ENCODE measurements at regions not wholly inside any gene's neighbourhood (a gene's known extent, or its start where the extent isn't known, plus 50 kb on each side); places are given as distances from the start of the nearest gene placed in this dataset.

DNA sequence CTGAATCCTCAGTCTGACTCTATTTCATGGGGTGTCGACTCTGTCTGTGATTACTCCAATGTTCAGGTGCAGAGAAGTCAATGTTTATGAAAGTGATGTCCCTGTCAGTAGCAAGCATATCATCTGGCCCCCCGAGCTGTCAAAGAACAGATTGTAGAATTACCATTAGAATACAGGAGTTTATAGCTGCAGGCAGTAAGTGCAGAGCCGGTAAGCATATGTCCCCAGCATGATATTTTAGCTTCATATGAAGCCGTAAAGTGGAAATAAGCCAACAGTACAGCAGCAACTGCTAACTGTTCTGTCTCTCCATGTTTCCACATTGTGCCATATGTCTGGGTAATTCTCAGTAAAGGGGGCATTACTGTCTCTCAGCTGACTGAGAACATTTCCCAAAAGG, 541.8 kb downstream of the SOX11 start:
- no peaks in the 10 kb centered on the region for H3K9me2 ChIP-seq (replicated peaks; ENCODE audit: low read depth, low read length)
- H3K9me3 ChIP-seq (ENCODE audit: insufficient read depth, low read depth, low read length): no peaks in the 10 kb centered on the region
- H3K9ac ChIP-seq (ENCODE audit: low read depth, low read length, poor library complexity, severe bottlenecking): no peak overlapping the region
- TF ChIP-seq, protein P1, sequence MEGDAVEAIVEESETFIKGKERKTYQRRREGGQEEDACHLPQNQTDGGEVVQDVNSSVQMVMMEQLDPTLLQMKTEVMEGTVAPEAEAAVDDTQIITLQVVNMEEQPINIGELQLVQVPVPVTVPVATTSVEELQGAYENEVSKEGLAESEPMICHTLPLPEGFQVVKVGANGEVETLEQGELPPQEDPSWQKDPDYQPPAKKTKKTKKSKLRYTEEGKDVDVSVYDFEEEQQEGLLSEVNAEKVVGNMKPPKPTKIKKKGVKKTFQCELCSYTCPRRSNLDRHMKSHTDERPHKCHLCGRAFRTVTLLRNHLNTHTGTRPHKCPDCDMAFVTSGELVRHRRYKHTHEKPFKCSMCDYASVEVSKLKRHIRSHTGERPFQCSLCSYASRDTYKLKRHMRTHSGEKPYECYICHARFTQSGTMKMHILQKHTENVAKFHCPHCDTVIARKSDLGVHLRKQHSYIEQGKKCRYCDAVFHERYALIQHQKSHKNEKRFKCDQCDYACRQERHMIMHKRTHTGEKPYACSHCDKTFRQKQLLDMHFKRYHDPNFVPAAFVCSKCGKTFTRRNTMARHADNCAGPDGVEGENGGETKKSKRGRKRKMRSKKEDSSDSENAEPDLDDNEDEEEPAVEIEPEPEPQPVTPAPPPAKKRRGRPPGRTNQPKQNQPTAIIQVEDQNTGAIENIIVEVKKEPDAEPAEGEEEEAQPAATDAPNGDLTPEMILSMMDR (conservative IDR thresholded peaks at IDR 0.05; ENCODE audit: low read length): no peak
- no peak for TF ChIP-seq EZH2phosphoT487 (IDR thresholded peaks at IDR 0.05; ENCODE audit: borderline replicate concordance)
- H3K4me1 ChIP-seq (ENCODE audit: insufficient read depth, low read length, poor library complexity, severe bottlenecking): no peaks in the 10 kb centered on the region
- no peaks in the 10 kb centered on the region for H3K36me3 ChIP-seq (ENCODE audit: insufficient read depth, low read length)
- no peak overlapping the region for H2AFZ ChIP-seq (ENCODE audit: low read length)
- H3K27me3 ChIP-seq (ENCODE audit: insufficient read depth, low read length, poor library complexity, severe bottlenecking): no peaks in the 10 kb centered on the region
- H3F3A ChIP-seq (ENCODE audit: low read depth): no peaks in the 10 kb centered on the region
- H4K20me1 ChIP-seq (ENCODE audit: insufficient read depth, low read length, poor library complexity, severe bottlenecking): no peaks in the 10 kb centered on the region
- no peak overlapping the region for H3K4me3 ChIP-seq (ENCODE audit: low read length, poor library complexity, severe bottlenecking)
- no peak overlapping the region for H3K4me2 ChIP-seq (ENCODE audit: low read depth, low read length, poor library complexity, severe bottlenecking)
- H3K79me2 ChIP-seq (ENCODE audit: insufficient read depth, low read length): no peaks in the 10 kb centered on the region

DNA sequence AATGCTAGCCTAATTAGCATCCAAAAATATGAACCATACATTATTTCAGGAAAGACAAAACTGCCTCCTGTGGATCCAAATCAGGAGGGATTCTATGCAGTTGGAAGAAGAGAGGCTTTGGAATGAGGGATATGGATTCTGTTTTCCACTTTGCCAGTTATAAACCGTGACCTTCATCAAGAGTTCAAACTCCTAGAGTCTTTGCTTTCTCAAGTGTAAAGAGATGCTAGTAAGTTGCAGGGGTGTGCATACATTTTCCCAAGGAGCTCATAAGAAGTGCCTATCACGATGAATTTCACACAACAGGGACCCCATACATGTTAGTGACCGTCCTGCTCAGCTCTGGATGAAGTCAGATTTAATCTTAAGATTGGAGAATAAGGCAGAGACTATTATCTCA, 542.5 kb downstream of the SOX11 start:
- H3K27me3 ChIP-seq (ENCODE audit: insufficient read depth, low read length, poor library complexity, severe bottlenecking): no peaks in the 10 kb centered on the region
- H3F3A ChIP-seq (ENCODE audit: low read depth): no peaks in the 10 kb centered on the region
- H3K4me1 ChIP-seq (ENCODE audit: insufficient read depth, low read length, poor library complexity, severe bottlenecking): no peaks in the 10 kb centered on the region
- no peaks in the 10 kb centered on the region; the same call in 1 of the 2 replicates for H3K9me3 ChIP-seq (ENCODE audit: insufficient read depth, low read depth, low read length)
- H3K79me2 ChIP-seq (ENCODE audit: insufficient read depth, low read length): no peaks in the 10 kb centered on the region
- no peaks in the 10 kb centered on the region for H4K20me1 ChIP-seq (ENCODE audit: insufficient read depth, low read length, poor library complexity, severe bottlenecking)
- no peak overlapping the region for H2AFZ ChIP-seq (ENCODE audit: low read length)
- TF ChIP-seq, protein P1 (conservative IDR thresholded peaks at IDR 0.05; ENCODE audit: low read length): no peak
- TF ChIP-seq EZH2phosphoT487 (IDR thresholded peaks at IDR 0.05; ENCODE audit: borderline replicate concordance): no peak
- H3K4me2 ChIP-seq (ENCODE audit: low read depth, low read length, poor library complexity, severe bottlenecking): no peak overlapping the region
- H3K9ac ChIP-seq (ENCODE audit: low read depth, low read length, poor library complexity, severe bottlenecking): no peak overlapping the region
- no peaks in the 10 kb centered on the region for H3K36me3 ChIP-seq (ENCODE audit: insufficient read depth, low read length)
- H3K4me3 ChIP-seq (ENCODE audit: low read length, poor library complexity, severe bottlenecking): no peak overlapping the region
- no peaks in the 10 kb centered on the region for H3K9me2 ChIP-seq (replicated peaks; ENCODE audit: low read depth, low read length)

DNA sequence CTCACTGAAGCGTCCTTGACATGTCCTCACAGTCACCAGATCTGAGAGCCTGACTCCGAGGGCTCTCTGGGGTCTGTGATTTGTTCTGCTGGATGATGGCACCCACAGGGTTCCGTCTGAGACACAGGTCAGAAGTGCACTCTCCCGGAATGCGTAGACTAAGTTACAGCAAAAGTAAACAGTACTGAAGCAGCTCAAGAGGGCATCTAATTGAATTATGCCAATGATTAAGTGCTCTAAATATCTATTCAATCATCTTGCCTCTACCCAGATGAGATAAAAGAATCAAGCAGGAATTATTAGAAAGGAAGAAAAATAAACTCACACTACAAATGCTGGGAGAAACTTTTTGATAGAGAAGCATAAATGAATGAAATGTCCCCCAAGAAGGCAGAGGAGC, 544.1 kb downstream of the SOX11 start:
- H3K9me3 ChIP-seq (ENCODE audit: insufficient read depth, low read depth, low read length): no peaks in the 10 kb centered on the region; the same call in 1 of the 2 replicates

More for the DNA sequence above, 544.1 kb downstream of the SOX11 start:
- no peaks in the 10 kb centered on the region for H3F3A ChIP-seq (ENCODE audit: low read depth)
- no peaks in the 10 kb centered on the region for H3K79me2 ChIP-seq (ENCODE audit: insufficient read depth, low read length)
- no peaks in the 10 kb centered on the region for H3K4me1 ChIP-seq (ENCODE audit: insufficient read depth, low read length, poor library complexity, severe bottlenecking)
- H3K27me3 ChIP-seq (ENCODE audit: insufficient read depth, low read length, poor library complexity, severe bottlenecking): no peaks in the 10 kb centered on the region
- no peak for TF ChIP-seq EZH2phosphoT487 (IDR thresholded peaks at IDR 0.05; ENCODE audit: borderline replicate concordance)
- TF ChIP-seq, protein P1 (conservative IDR thresholded peaks at IDR 0.05; ENCODE audit: low read length): no peak
- H3K9ac ChIP-seq (ENCODE audit: low read depth, low read length, poor library complexity, severe bottlenecking): no peak overlapping the region
- H3K36me3 ChIP-seq (ENCODE audit: insufficient read depth, low read length): no peaks in the 10 kb centered on the region
- H3K4me2 ChIP-seq (ENCODE audit: low read depth, low read length, poor library complexity, severe bottlenecking): no peak overlapping the region
- no peaks in the 10 kb centered on the region for H4K20me1 ChIP-seq (ENCODE audit: insufficient read depth, low read length, poor library complexity, severe bottlenecking)
- H2AFZ ChIP-seq (ENCODE audit: low read length): no peak overlapping the region
- no peak overlapping the region for H3K4me3 ChIP-seq (ENCODE audit: low read length, poor library complexity, severe bottlenecking)
- H3K9me2 ChIP-seq (replicated peaks; ENCODE audit: low read depth, low read length): no peaks in the 10 kb centered on the region

All from Loucy (cell line).